EL (cell line): ENCODE measurements at regions not wholly inside any gene's neighbourhood (a gene's known extent, or its start where the extent isn't known, plus 50 kb on each side); places are given as distances from the start of the nearest gene placed in this dataset.

Experiments used
- DNase-seq: peaks from one replicate; pipeline ENCODE4 v3.0.0-alpha.2; 2016

- DNase-seq = no peak
Measured at GRCh38 chr10:104505521-104506042, 135.5 kb upstream of the SORCS3 start.

GRCh38 chr10:104509981-104510380 is 131.1 kb upstream of the SORCS3 start:
- no peak for DNase-seq

GRCh38 chr10:104510644-104511043 is 130.4 kb upstream of the SORCS3 start:
- DNase-seq = no peak

GRCh38 chr10:104512800-104513199 is 128.3 kb upstream of the SORCS3 start:
- no peak for DNase-seq

GRCh38 chr10:104515678-104516199 is 125.4 kb upstream of the SORCS3 start:
- no peak for DNase-seq

GRCh38 chr10:104516986-104517385 is 124.1 kb upstream of the SORCS3 start:
- DNase-seq = no peak

GRCh38 chr10:104517946-104518345 is 123.1 kb upstream of the SORCS3 start:
- no peak for DNase-seq

- DNase-seq = no peak
Measured at GRCh38 chr10:104518891-104519290, 122.2 kb upstream of the SORCS3 start.

GRCh38 chr10:104520653-104521052 is 120.4 kb upstream of the SORCS3 start:
- DNase-seq = no peak

GRCh38 chr10:104521901-104522694 is 119.0 kb upstream of the SORCS3 start:
- DNase-seq = peak; percentile 9

GRCh38 chr10:104526188-104526587 is 114.9 kb upstream of the SORCS3 start:
- no peak for DNase-seq

- no peak for DNase-seq
Measured at GRCh38 chr10:104527013-104527412, 114.1 kb upstream of the SORCS3 start.

- DNase-seq = no peak
Measured at GRCh38 chr10:104540181-104540580, 100.9 kb upstream of the SORCS3 start.

GRCh38 chr10:104541820-104542219 is 99.3 kb upstream of the SORCS3 start:
- no peak for DNase-seq

- DNase-seq = no peak
Measured at GRCh38 chr10:104546336-104546735, 94.8 kb upstream of the SORCS3 start.

- no peak for DNase-seq
Measured at GRCh38 chr10:104546756-104547155, 94.3 kb upstream of the SORCS3 start.

GRCh38 chr10:104548090-104548489 is 93.0 kb upstream of the SORCS3 start:
- peak; percentile 27 for DNase-seq

GRCh38 chr10:104556831-104557230 is 84.3 kb upstream of the SORCS3 start:
- no peak for DNase-seq

GRCh38 chr10:104557966-104558365 is 83.1 kb upstream of the SORCS3 start:
- no peak for DNase-seq

GRCh38 chr10:104559935-104560334 is 81.2 kb upstream of the SORCS3 start:
- DNase-seq = no peak

GRCh38 chr10:104563051-104563450 is 78.0 kb upstream of the SORCS3 start:
- no peak for DNase-seq

GRCh38 chr10:104563548-104563947 is 77.5 kb upstream of the SORCS3 start:
- no peak for DNase-seq

GRCh38 chr10:104574427-104574826 is 66.7 kb upstream of the SORCS3 start:
- no peak for DNase-seq

- no peak for DNase-seq
Measured at GRCh38 chr10:104574838-104575237, 66.3 kb upstream of the SORCS3 start.

- DNase-seq = no peak
Measured at GRCh38 chr10:104576611-104577010, 64.5 kb upstream of the SORCS3 start.
